ENCODE measurements at regions not wholly inside any gene's neighbourhood (a gene's known extent, or its start where the extent isn't known, plus 50 kb on each side); places are given as distances from the start of the nearest gene placed in this dataset.
"Not testable (repeated sequence)": the region's sequence is repeated elsewhere in the genome, so short reads cannot be mapped to it uniquely, and the experiment has no call there.

DNA sequence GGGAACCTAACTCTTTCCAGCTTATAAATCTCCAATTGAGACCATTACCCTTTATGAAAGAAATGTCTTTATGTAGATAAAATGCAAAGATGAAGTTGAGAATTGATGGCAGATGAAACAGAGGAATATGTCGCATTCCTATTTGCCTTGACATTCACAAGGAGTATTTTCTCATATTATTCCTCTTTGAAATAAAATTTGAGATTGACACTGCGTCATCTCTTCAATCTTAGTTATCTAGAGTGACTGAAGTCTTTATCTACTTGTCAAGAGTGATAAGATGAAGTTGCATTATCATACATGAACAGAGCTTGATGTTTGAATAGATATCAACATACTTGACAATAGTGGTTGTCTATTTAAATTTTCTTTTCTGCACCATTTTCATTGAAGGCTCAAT lies 574.4 kb upstream of the SOX9 start:
- DNase-seq (ENCODE audit: low spot score): no peak

DNA sequence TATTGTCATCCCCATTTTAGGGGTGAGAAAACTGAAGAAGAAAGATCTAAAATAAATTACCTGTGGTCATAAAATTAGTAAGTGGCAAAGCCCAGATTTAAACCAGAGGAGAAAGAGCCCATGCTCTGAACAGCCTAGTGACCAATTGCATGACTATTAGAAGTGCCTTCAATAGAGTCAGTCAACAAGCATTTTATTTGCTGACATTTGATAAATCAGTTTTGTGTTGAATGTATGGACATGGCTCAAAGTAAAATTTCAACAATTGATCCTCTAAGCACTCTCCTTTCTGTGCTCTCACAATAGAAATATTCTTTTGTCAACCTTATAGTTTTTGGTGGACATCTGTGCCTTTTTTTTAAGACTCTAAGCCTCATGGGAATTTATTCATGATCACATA lies 572.9 kb upstream of the SOX9 start:
- DNase-seq (ENCODE audit: low spot score): no peak

- DNase-seq (ENCODE audit: low spot score): no peak
Measured at GRCh38 chr17:71548540-71549190, 572.2 kb upstream of the SOX9 start.

- DNase-seq (ENCODE audit: low spot score): no peak
Measured at GRCh38 chr17:71550675-71551074, 570.1 kb upstream of the SOX9 start.

DNA sequence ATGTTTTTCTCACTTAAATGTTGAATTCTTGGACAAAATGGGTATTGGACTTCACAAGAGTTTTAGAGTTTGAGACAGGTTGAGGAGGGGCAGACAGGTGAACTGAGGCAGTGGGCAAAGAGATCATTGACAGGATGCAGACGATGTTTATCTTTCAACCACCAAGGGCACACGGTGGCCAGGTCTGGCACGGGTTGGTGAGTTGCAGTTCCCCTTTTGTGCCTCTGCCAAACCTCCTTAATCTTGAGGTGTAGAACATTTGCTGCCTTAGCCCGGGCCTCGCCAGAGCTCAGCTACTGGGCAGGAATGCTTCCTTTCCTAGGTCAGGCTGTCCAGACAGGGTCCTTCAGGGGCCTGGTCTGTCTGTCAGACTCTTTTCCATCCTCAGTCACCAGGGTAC lies 567.4 kb upstream of the SOX9 start:
- no peak for DNase-seq (ENCODE audit: low spot score)

DNA sequence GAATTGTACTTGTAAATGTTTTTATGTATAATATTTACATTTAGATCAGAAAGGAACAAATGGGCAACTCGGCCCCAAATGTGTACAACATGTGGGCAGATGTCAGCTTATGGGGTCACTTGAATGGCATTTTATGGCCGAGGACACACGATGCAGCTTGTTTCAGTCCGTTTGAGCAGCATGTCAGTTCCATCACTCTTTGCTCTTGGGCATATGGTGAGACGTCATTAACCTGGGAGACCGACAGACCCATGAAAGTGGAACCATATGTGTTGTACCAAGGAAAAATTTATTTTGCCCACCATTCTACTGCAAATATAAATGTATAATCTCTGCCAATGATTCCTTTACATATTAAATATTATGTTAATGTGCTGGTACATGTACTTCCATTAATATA lies 561.9 kb upstream of the SOX9 start:
- DNase-seq (ENCODE audit: low spot score): no peak

DNA sequence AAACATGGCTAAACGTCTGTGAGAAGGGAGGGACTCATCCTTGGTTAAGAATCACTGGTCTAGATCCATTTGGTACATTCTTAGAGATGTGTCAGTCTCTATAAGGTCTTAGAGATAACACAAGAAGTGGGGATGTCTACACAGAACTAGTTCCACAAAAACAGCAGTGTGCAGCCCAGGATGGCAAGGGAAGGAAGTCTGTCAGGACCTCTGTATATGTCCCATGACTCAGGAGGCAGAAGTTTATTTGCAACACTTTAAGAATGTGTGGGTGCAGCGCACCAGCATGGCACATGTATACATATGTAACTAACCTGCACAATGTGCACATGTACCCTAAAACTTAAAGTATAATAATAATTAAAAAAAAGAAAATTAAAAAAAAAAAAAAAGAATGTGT lies 548.5 kb upstream of the SOX9 start:
- DNase-seq (ENCODE audit: low spot score): no peak

DNA sequence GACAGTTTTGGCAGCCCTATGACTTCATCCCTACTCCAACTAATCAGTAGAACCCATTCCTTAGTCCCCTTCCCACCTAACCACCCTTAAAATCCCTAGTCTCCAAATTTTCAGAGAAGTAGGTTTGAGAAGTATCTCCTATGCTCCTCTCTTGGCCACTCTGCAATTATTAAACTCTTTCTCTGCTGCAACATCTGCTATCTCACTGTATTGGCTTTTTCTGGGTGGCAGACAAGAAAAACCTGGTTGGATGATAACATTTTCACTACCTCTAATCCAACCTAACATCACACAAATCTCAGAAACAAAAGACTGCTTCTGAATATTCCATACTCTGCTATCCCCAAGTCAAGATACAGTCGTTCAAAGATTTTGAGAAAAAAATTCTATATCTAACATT lies 542.4 kb upstream of the SOX9 start:
- DNase-seq (ENCODE audit: low spot score): no peak

DNA sequence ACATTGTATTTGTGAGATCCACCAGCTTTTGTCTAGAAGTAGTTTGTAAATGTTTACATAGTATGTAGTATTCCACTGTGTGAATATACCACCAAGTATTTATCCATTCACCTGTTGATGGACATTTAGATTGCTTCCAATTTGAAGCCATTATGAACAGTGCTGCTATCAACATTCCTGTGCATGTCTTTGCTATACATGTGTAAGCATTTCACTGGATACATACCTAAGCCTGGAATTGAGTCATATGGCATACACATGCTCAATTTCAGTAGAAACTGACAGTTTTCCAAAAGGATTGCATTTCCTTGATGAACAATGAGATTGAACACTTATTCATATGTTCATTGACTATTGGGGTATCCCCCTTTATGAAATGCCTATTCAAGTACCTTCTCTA lies 540.6 kb upstream of the SOX9 start:
- DNase-seq (ENCODE audit: low spot score): no peak

GRCh38 chr17:71585540-71585939 lies 535.3 kb upstream of the SOX9 start:
- DNase-seq (ENCODE audit: low spot score): no peak

- no peak for DNase-seq (ENCODE audit: low spot score)
Measured at GRCh38 chr17:71592431-71592830, 528.4 kb upstream of the SOX9 start.

- DNase-seq (ENCODE audit: low spot score): no peak
Measured at GRCh38 chr17:71593078-71593477, 527.7 kb upstream of the SOX9 start.

DNA sequence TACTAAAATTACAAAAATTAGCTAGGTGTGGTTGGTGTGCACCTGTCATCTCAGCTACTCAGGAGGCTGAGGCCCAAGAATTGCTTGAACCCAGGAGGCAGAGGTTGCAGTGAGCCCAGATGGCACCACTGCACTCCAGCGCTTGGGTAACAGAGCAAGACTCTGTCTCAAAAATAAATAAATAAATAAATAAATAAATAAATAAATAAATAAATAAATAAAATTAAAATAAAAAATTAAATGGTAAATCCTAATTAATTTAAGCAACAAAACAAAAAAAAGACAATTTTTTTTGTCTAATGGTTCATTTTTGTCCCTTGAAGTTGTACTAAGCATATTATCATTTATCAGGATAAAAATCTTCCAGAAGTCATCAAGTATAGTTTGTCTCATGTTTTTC lies 521.2 kb upstream of the SOX9 start:
- not testable (repeated sequence) for DNase-seq (ENCODE audit: low spot score)

GRCh38 chr17:71600137-71600789 lies 520.6 kb upstream of the SOX9 start:
- DNase-seq (ENCODE audit: low spot score): no peak

DNA sequence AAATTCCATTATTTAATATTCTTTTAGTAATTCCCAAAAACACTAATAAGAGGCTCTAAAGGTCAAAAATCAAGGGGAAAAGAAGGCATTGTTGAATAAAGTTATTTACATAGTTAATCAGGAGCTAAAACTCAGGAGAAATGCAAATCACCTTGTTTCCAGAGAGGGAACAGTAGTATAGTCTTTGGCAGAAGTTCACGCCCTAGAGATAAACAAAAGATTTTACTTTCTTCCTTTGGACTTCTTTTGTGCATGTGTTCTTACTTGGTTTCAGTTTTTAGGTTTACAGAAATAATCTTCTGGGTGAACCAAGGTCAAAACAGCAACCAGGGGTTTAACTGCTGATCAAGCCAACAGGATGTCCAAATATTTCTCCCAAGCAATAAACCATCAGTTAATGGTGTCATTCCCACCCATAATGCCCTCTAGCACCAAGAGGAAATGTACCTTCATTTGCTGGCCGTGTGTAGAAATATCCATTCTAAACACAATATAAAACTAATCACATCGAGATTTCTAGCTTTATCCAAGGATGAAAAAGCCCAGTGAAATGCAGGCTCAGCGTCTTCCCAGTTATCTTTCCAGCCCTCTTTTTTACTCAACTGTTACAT lies 518.8 kb upstream of the SOX9 start:
- no peak for DNase-seq (ENCODE audit: low spot score)

DNA sequence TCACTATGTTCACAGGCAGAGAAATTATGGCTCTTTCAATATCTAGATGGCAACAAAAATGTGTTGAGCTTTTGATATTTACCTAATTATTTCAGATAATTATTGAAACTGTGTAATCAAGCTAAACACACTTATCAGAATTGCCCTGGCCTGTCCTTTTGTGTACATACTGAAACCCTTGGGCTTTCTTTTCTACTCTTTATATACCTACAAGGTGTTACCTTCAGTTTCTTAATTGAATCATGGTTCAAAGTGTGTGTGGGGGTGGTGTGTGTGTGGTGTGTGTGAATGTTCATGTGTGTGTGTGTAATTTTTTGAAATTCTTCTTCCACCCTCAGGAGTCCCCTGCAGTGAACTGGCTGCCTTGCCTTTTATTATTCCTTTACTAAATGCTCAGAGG lies 506.8 kb upstream of the SOX9 start:
- DNase-seq (ENCODE audit: low spot score): no peak

DNA sequence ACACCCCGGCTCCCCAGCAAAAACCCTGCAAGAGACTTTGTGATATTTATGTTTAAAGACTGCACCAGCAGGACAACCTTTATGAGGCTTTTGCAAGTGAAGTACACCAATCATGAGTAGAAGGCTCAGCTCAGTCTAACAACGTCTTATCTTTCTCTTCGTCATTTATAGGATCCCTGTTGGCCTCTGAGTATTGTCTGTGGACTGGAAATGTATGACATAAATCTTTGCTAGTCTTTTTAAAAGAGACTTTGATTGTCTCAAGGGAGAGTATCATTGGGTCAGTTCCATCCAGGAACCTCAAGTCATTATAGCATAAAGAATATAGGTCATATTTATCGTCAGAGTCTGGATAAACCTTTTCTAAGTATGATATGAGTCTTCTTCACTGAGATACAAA lies 505.0 kb upstream of the SOX9 start:
- no peak for DNase-seq (ENCODE audit: low spot score)

GRCh38 chr17:71617767-71618166 lies 503.1 kb upstream of the SOX9 start:
- not testable (repeated sequence) for DNase-seq (ENCODE audit: low spot score)

- DNase-seq (ENCODE audit: low spot score): no peak
Measured at GRCh38 chr17:71625330-71625729, 495.5 kb upstream of the SOX9 start.

GRCh38 chr17:71628306-71628705 lies 492.5 kb upstream of the SOX9 start:
- no peak for DNase-seq (ENCODE audit: low spot score)

DNA sequence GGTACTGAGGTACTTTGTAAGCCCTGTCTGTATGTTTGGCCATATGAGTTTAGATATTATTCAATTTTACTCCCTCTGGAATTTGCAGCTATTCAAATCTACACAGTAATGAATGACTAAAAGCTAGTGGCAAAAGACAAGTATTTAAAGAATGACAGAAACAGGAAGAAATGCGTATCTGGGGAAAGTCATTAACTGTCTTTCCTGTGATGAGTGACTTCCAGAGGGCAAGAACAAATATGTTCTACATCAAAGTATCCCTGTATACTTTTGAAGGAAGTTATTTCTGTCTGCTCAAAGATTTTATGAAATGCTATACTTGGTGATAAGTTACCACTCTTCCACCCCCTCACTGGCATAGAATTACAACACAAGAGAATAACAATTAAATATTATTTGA lies 489.3 kb upstream of the SOX9 start:
- DNase-seq (ENCODE audit: low spot score): no peak

- DNase-seq (ENCODE audit: low spot score): no peak
Measured at GRCh38 chr17:71632328-71632727, 488.5 kb upstream of the SOX9 start.

GRCh38 chr17:71633391-71633849 lies 487.4 kb upstream of the SOX9 start:
- DNase-seq (ENCODE audit: low spot score): peak; percentile 8

- no peak for DNase-seq (ENCODE audit: low spot score)
Measured at GRCh38 chr17:71634376-71634775, 486.4 kb upstream of the SOX9 start.
